Activated T-cell treated with anti-CD3 and anti-CD28 coated beads for 48 hours (primary cell): ENCODE measurements at regions not wholly inside any gene's neighbourhood (a gene's known extent, or its start where the extent isn't known, plus 50 kb on each side); places are given as distances from the start of the nearest gene placed in this dataset.
"Not testable (repeated sequence)": the region's sequence is repeated elsewhere in the genome, so short reads cannot be mapped to it uniquely, and the experiment has no call there.

Experiments
- DNase-seq: peaks from one replicate; pipeline ENCODE4 v3.0.0-alpha.2; 2020; ENCODE audit warnings: low read depth

- DNase-seq = not testable (repeated sequence)
Measured at GRCh38 chr3:152774230-152774629, 60.7 kb upstream of the P2RY1 start.

- no peak for DNase-seq
Measured at GRCh38 chr3:152778022-152778421, 56.9 kb upstream of the P2RY1 start.

GRCh38 chr3:152779653-152780052 lies 55.3 kb upstream of the P2RY1 start:
- DNase-seq = no peak

GRCh38 chr3:152780553-152780952 lies 54.4 kb upstream of the P2RY1 start:
- no peak for DNase-seq

- no peak for DNase-seq
Measured at GRCh38 chr3:152785051-152785450, 49.9 kb upstream of the P2RY1 start.
